Gastrocnemius medialis (tissue), 4 donors: ENCODE measurements at regions not wholly inside any gene's neighbourhood (a gene's known extent, or its start where the extent isn't known, plus 50 kb on each side); places are given as distances from the start of the nearest gene placed in this dataset.

ENCODE experiments used
- ATAC-seq, 2 donors: fragments of 150-250 bp; one replicate each; pipeline ENCODE4 v1.9.1; 2016
- DNase-seq, 2 donors: peaks; one replicate each; pipeline ENCODE4 v3.0.0-alpha.2; 2019
- H3K27ac ChIP-seq, 4 donors: fragments of 200-600 bp; sonication (generic); 1 replicate in 1 of 4; 2 replicates in 3 of 4; pipeline ENCODE4 v1.5.1; 2016 to 2018; ENCODE audit warnings: mild to moderate bottlenecking in 2 of 4, moderate library complexity in 1 of 4
- H3K27me3 ChIP-seq, 3 donors: fragments of 200-600 bp; sonication (generic) in 2 of 3; 1 replicate in 1 of 3; 2 replicates in 2 of 3; pipeline versions ENCODE4 v1.5.1 to v1.6.0; 2016 to 2019; ENCODE audit warnings: mild to moderate bottlenecking in 1 of 3, moderate library complexity in 1 of 3
- H3K36me3 ChIP-seq, 2 donors: fragments of 200-600 bp; sonication (generic) in 1 of 2; one replicate each; pipeline ENCODE4 v1.5.1; 2017 to 2018
- H3K4me1 ChIP-seq, 2 donors: fragments of 200-600 bp; sonication (generic) in 1 of 2; one replicate each; pipeline ENCODE4 v1.5.1; 2016 to 2017; ENCODE audit warnings: mild to moderate bottlenecking in 2 of 2
- H3K4me3 ChIP-seq, 4 donors: fragments of 200-600 bp; sonication (generic) in 3 of 4; 1 replicate in 1 of 4; 2 replicates in 3 of 4; pipeline ENCODE4 v1.5.1; 2016 to 2019; ENCODE audit warnings: mild to moderate bottlenecking in 2 of 4
- H3K9me3 ChIP-seq, 3 donors: fragments of 200-600 bp; sonication (generic) in 2 of 3; 1 replicate in 1 of 3; 2 replicates in 2 of 3; pipeline ENCODE4 v1.5.1; 2016 to 2019
- POLR2A ChIP-seq, 2 donors: fragments of 450-650 bp; IDR thresholded peaks; one replicate each; pipeline ENCODE4 v1.6.1; 2017; ENCODE audit warnings: antibody characterized with exemption in 2 of 2, mild to moderate bottlenecking in 2 of 2, moderate library complexity in 2 of 2
- in situ Hi-C, 4 donors: fragments of 200-750 bp; cut with MboI; loops; one replicate each; pipeline versions ENCODE4 v1.15.0 to v1.8.0; 2017; ENCODE audit warnings: low sequenced_read_pairs in 4 of 4
- intact Hi-C: fragments of 100-400 bp; cut with DNase I; formaldehyde crosslinking; loops from one replicate; pipeline ENCODE4 v1.15.1; 2023; ENCODE audit warnings: low total_unique reads
- TF ChIP-seq, protein P1 (sequence below), 5 experiments: fragments of 450-650 bp in 3 of 5; fragments of 200-600 bp in 2 of 5; sonication (generic) in 2 of 5; IDR thresholded peaks in 4 of 5; conservative IDR thresholded peaks in 1 of 5; 1 replicate in 4 of 5; 2 replicates in 1 of 5; pipeline ENCODE4 v1.5.1; 2016 to 2019; ENCODE audit warnings: antibody characterized with exemption in 5 of 5, mild to moderate bottlenecking in 3 of 5, moderate library complexity in 3 of 5

DNA sequence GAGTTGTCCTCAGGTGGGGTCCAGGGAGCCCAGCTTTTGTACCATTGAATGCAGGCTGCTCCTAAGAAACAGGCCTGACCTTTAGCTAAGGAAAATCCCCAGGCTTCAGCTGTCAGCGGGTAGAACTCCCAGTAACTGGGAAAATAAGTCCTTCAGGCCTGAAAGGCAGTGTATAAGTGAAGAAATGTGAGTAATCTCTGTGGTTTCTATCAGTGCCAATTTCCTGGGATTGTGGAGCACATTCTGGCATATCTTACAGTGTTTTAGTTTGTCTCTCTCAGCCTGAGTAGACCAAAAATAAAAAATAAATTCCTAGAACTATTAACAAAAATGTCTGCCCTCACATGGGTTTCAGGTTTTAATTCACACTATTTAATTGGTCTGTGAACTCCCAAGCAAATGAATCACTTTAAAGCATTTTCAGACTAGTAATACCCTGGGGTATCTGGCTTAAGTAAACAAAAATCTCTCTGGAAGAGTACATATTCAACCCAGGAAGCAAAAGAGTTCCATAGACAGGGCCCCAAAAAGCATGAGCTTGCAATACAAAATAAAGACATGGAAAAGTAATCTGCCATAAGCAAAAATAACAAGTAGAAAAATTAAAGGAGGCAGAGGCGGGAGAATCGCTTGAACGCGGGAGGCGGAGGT is 566.2 kb upstream of the NOX3 start:
- no peaks in the 10 kb centered on the region for H3K36me3 ChIP-seq
- H3K27me3 ChIP-seq: no peaks in the 10 kb centered on the region
- DNase-seq: no peak
- no peaks in the 10 kb centered on the region for H3K4me1 ChIP-seq
- intact Hi-C loops: no loop called here
- no peak for ATAC-seq
- in situ Hi-C loops: no loop called here
- no peak overlapping the region for H3K4me3 ChIP-seq
- TF ChIP-seq POLR2A (IDR thresholded peaks at IDR 0.05): no peak
- TF ChIP-seq, protein P1, sequence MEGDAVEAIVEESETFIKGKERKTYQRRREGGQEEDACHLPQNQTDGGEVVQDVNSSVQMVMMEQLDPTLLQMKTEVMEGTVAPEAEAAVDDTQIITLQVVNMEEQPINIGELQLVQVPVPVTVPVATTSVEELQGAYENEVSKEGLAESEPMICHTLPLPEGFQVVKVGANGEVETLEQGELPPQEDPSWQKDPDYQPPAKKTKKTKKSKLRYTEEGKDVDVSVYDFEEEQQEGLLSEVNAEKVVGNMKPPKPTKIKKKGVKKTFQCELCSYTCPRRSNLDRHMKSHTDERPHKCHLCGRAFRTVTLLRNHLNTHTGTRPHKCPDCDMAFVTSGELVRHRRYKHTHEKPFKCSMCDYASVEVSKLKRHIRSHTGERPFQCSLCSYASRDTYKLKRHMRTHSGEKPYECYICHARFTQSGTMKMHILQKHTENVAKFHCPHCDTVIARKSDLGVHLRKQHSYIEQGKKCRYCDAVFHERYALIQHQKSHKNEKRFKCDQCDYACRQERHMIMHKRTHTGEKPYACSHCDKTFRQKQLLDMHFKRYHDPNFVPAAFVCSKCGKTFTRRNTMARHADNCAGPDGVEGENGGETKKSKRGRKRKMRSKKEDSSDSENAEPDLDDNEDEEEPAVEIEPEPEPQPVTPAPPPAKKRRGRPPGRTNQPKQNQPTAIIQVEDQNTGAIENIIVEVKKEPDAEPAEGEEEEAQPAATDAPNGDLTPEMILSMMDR (IDR thresholded peaks at IDR 0.05 in 4 of 5, conservative IDR thresholded peaks at IDR 0.05 in 1 of 5): no peak
- H3K9me3 ChIP-seq: no peaks in the 10 kb centered on the region
- H3K27ac ChIP-seq: peak overlapping the region in 2 of 4 donors; percentile 13 to 39

DNA sequence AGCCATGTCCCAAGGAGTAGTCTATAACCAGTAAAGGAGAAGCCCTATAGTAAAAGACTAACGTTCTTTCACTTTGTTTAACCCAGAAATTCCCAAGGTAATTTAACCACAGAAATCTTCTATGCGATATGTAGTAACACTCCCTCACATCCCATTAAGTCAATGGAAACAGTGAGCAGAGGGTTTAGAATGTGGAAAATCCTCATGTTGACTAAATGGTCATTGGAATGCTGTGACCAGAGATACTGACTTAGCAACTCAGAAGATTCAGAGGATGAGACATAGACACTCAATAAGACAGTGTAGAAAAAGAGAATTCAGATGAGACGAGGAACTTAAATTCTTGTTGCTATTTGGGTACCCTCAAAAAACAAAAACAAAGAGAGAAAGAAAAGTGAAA is 562.2 kb upstream of the NOX3 start:
- no peaks in the 10 kb centered on the region for H3K27me3 ChIP-seq
- ATAC-seq: no peak
- no peaks in the 10 kb centered on the region for H3K36me3 ChIP-seq
- no peak overlapping the region for H3K27ac ChIP-seq
- TF ChIP-seq, protein P1 (IDR thresholded peaks at IDR 0.05 in 4 of 5, conservative IDR thresholded peaks at IDR 0.05 in 1 of 5): no peak
- TF ChIP-seq POLR2A (IDR thresholded peaks at IDR 0.05): no peak
- no peaks in the 10 kb centered on the region for H3K9me3 ChIP-seq
- in situ Hi-C loops: no loop called here
- DNase-seq: no peak
- no peak overlapping the region for H3K4me3 ChIP-seq
- intact Hi-C loops: no loop called here
- H3K4me1 ChIP-seq: no peaks in the 10 kb centered on the region

GRCh38 chr6:156016186-156016976 is 560.7 kb upstream of the NOX3 start:
- ATAC-seq (no peak), DNase-seq (no peak)
- Histone ChIP-seq H3K27ac (no peak overlapping the region), H3K36me3 (no peaks in the 10 kb centered on the region), H3K27me3 (no peaks in the 10 kb centered on the region), H3K4me1 (no peaks in the 10 kb centered on the region), H3K9me3 (no peaks in the 10 kb centered on the region), H3K4me3 (no peak overlapping the region)
- no peak for TF ChIP-seq POLR2A (IDR thresholded peaks at IDR 0.05)
- TF ChIP-seq, protein P1 (IDR thresholded peaks at IDR 0.05 in 4 of 5, conservative IDR thresholded peaks at IDR 0.05 in 1 of 5): no peak
- intact Hi-C loops: no loop called here
- in situ Hi-C loops: no loop called here

DNA sequence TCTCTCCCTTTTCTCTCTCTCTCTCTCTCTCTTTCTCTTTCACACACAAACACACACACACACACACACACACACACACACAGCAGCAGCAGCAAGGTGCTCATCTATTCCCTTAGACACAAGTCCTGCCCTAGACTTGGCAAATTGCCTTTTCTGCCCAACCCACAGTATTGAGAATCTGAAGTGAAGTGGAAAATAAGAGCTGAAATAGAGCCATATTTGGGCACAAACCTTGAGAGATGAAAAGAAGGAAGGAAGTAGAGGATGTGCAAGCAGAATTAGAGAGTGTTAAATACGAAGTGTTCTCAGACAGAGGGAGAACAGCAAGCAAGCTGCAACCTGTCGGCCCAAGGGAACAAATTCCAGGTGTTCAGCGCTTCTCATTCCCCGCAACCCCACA is 557.5 kb upstream of the NOX3 start:
- no peaks in the 10 kb centered on the region for H3K36me3 ChIP-seq
- in situ Hi-C loops (no loop called here), intact Hi-C loops (no loop called here)
- TF ChIP-seq POLR2A (IDR thresholded peaks at IDR 0.05): no peak
- TF ChIP-seq, protein P1 (IDR thresholded peaks at IDR 0.05 in 4 of 5, conservative IDR thresholded peaks at IDR 0.05 in 1 of 5): no peak
- no peak for ATAC-seq
- DNase-seq: no peak
- H3K4me3 ChIP-seq: no peak overlapping the region
- H3K27ac ChIP-seq: no peak overlapping the region
- H3K4me1 ChIP-seq: no peaks in the 10 kb centered on the region
- no peaks in the 10 kb centered on the region for H3K27me3 ChIP-seq
- no peaks in the 10 kb centered on the region for H3K9me3 ChIP-seq
